ENCODE measurements at regions not wholly inside any gene's neighbourhood (a gene's known extent, or its start where the extent isn't known, plus 50 kb on each side); places are given as distances from the start of the nearest gene placed in this dataset.

DNA sequence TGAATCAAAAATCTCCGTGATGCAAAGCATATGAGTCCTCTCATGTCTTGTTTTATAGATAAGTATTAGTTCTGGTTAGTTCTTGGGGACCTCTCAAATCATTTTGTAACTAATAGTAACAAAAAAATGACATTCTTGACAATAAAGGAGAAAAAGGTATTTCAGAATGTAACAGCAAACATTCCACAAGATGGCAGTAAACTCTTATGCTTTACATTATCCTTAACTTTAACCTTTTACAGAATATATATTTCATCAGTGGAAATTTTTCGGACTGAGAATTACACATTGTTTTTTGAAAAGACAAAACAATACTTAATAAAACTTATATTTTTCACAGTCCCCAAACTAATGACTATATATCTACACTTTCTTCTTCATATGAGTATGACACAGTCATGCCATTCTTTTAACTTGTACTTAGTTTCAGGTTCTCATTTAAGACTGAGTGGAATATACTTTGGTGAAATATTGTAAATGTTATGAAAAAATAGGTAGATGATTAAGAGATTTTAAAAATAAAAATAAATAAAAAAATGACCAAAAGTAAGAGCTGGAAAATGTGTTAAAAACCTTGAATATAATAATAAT lies 142.9 kb upstream of the NXPH2 start:
- FAIRE-seq (no peak), DNase-seq (ENCODE audit: low read depth, low spot score) (no peak)

DNA sequence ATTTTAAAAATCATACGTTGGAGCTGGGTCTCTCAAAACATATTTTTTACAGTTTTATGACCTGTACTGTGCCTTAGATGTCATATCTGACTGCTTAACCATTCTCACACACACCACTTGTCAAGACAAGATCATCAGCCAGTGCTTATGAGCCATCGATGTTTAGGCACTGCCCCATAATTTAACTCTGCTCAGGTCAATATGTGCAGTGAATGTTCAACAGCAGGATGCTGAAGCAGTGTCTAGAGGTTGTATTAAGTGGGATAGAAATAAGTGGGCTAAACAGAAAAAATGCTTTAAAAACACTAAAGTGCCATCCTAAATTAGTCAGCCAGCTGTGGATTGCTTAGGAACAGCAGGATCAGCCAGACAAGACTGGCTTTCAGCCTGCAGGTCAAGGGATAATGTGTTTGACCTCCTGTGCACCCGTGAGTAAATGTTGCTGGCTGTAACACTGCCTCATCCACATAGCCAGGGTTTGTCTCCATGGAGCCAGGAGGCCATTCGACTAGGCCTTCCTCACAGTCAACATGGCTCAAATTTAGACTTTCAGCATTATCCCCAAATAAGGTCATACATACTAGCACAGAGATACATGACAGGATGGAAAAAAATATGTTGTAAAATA lies 139.0 kb upstream of the NXPH2 start:
- Histone ChIP-seq H2AFZ (ENCODE audit: control insufficient read depth, low read length) (no peak overlapping the region), H3K4me3 (ENCODE audit: control insufficient read depth in 2 of 3, extremely low read depth in 1 of 3, insufficient read depth in 2 of 3, low read depth in 1 of 3, low read length in 3 of 3) (no peak overlapping the region), H3K9me3 (ENCODE audit: control insufficient read depth, low read depth, low read length) (no peaks in the 10 kb centered on the region), H3K79me2 (ENCODE audit: control insufficient read depth, insufficient read depth, low read length) (no peaks in the 10 kb centered on the region), H3K27ac (ENCODE audit: control insufficient read depth, insufficient read depth, low read length) (no peak overlapping the region), H3K9me1 (ENCODE audit: control insufficient read depth, extremely low read depth, insufficient read depth, low read length) (no peaks in the 10 kb centered on the region), H3K4me1 (ENCODE audit: control insufficient read depth, extremely low read depth, insufficient read depth, low read length) (peaks cover 5% of the 10 kb centered on the region), H3K4me2 (ENCODE audit: control insufficient read depth, extremely low read depth, insufficient read depth, low read depth, low read length) (no peak overlapping the region), H3K9ac (ENCODE audit: control insufficient read depth, extremely low read depth, insufficient read depth, low read length) (no peak overlapping the region), H3K36me3 (ENCODE audit: control insufficient read depth in 2 of 2, extremely low read depth in 1 of 2, insufficient read depth in 2 of 2, low read length in 2 of 2) (no peaks in the 10 kb centered on the region), H3K27me3 (ENCODE audit: control insufficient read depth, extremely low read depth, insufficient read depth, low read length) (no peaks in the 10 kb centered on the region), H4K20me1 (ENCODE audit: control insufficient read depth, extremely low read depth, insufficient read depth, low read length) (no peaks in the 10 kb centered on the region)
- no peak for TF ChIP-seq EZH2 (IDR thresholded peaks at IDR 0.05; ENCODE audit: low read length)
- DNase-seq (ENCODE audit: low read depth, low spot score) (no peak), FAIRE-seq (no peak)
- dilution Hi-C loops (cut with MboI; ENCODE audit: extremely low pct_ligation_motif_present, low sequenced_read_pairs): no loop called here

More for the DNA sequence above, 142.9 kb upstream of the NXPH2 start:
- Histone ChIP-seq H3K4me2 (ENCODE audit: control insufficient read depth, extremely low read depth, insufficient read depth, low read depth, low read length) (no peak overlapping the region), H3K9me3 (ENCODE audit: control insufficient read depth, low read depth, low read length) (no peaks in the 10 kb centered on the region), H2AFZ (ENCODE audit: control insufficient read depth, low read length) (no peak overlapping the region), H3K27me3 (ENCODE audit: control insufficient read depth, extremely low read depth, insufficient read depth, low read length) (no peaks in the 10 kb centered on the region), H3K4me3 (ENCODE audit: control insufficient read depth in 2 of 3, extremely low read depth in 1 of 3, insufficient read depth in 2 of 3, low read depth in 1 of 3, low read length in 3 of 3) (no peak overlapping the region), H3K4me1 (ENCODE audit: control insufficient read depth, extremely low read depth, insufficient read depth, low read length) (peaks cover 5% of the 10 kb centered on the region), H3K36me3 (ENCODE audit: control insufficient read depth in 2 of 2, extremely low read depth in 1 of 2, insufficient read depth in 2 of 2, low read length in 2 of 2) (no peaks in the 10 kb centered on the region), H3K27ac (ENCODE audit: control insufficient read depth, insufficient read depth, low read length) (no peak overlapping the region), H3K9ac (ENCODE audit: control insufficient read depth, extremely low read depth, insufficient read depth, low read length) (no peak overlapping the region), H3K9me1 (ENCODE audit: control insufficient read depth, extremely low read depth, insufficient read depth, low read length) (no peaks in the 10 kb centered on the region), H4K20me1 (ENCODE audit: control insufficient read depth, extremely low read depth, insufficient read depth, low read length) (no peaks in the 10 kb centered on the region), H3K79me2 (ENCODE audit: control insufficient read depth, insufficient read depth, low read length) (no peaks in the 10 kb centered on the region)
- TF ChIP-seq, protein P1, sequence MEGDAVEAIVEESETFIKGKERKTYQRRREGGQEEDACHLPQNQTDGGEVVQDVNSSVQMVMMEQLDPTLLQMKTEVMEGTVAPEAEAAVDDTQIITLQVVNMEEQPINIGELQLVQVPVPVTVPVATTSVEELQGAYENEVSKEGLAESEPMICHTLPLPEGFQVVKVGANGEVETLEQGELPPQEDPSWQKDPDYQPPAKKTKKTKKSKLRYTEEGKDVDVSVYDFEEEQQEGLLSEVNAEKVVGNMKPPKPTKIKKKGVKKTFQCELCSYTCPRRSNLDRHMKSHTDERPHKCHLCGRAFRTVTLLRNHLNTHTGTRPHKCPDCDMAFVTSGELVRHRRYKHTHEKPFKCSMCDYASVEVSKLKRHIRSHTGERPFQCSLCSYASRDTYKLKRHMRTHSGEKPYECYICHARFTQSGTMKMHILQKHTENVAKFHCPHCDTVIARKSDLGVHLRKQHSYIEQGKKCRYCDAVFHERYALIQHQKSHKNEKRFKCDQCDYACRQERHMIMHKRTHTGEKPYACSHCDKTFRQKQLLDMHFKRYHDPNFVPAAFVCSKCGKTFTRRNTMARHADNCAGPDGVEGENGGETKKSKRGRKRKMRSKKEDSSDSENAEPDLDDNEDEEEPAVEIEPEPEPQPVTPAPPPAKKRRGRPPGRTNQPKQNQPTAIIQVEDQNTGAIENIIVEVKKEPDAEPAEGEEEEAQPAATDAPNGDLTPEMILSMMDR (optimal IDR thresholded peaks at IDR 0.05 in 1 of 3, IDR thresholded peaks at IDR 0.05 in 1 of 3, conservative IDR thresholded peaks at IDR 0.05 in 1 of 3; ENCODE audit: extremely low read depth in 1 of 3, insufficient read depth in 2 of 3, low read length in 3 of 3): peak in 2 of 3 experiments; percentile 27 to 50
- TF ChIP-seq EZH2 (IDR thresholded peaks at IDR 0.05; ENCODE audit: low read length): no peak
- dilution Hi-C loops (cut with MboI; ENCODE audit: extremely low pct_ligation_motif_present, low sequenced_read_pairs): no loop called here
